Parathyroid adenoma (tissue), 2 donors: ENCODE measurements at regions not wholly inside any gene's neighbourhood (a gene's known extent, or its start where the extent isn't known, plus 50 kb on each side); places are given as distances from the start of the nearest gene placed in this dataset.

Experiments used
- H2AFZ ChIP-seq: fragments of 300-600 bp; sonication (generic); one replicate; pipeline ENCODE4 v1.7.0; 2017; ENCODE audit warnings: antibody characterized with exemption, mild to moderate bottlenecking
- H3K27ac ChIP-seq: fragments of 300-600 bp; sonication (generic); one replicate; pipeline ENCODE4 v1.7.0; 2017
- H3K27me3 ChIP-seq: fragments of 300-600 bp; sonication (generic); one replicate; pipeline ENCODE4 v1.7.0; 2017; ENCODE audit warnings: low read length; ENCODE audit not compliant: control insufficient read depth, insufficient read depth
- H3K36me3 ChIP-seq: fragments of 300-600 bp; sonication (generic); one replicate; pipeline ENCODE4 v1.7.0; 2017; ENCODE audit warnings: low read length; ENCODE audit not compliant: control insufficient read depth, insufficient read depth
- H3K4me1 ChIP-seq: fragments of 300-600 bp; sonication (generic); one replicate; pipeline ENCODE4 v1.7.0; 2017; ENCODE audit warnings: control low read depth
- H3K4me2 ChIP-seq: fragments of 300-600 bp; sonication (generic); one replicate; pipeline ENCODE4 v1.7.0; 2017; ENCODE audit warnings: low read length
- H3K4me3 ChIP-seq: fragments of 300-600 bp; sonication (generic); one replicate; pipeline ENCODE4 v1.7.0; 2017; ENCODE audit warnings: low read depth, low read length
- H3K79me2 ChIP-seq: fragments of 300-600 bp; sonication (generic); one replicate; pipeline ENCODE4 v1.7.0; 2017; ENCODE audit warnings: control low read depth
- H3K9ac ChIP-seq: fragments of 300-600 bp; sonication (generic); one replicate; pipeline ENCODE4 v1.7.0; 2017; ENCODE audit warnings: mild to moderate bottlenecking
- H3K9me3 ChIP-seq: fragments of 300-600 bp; sonication (generic); one replicate; pipeline ENCODE4 v1.7.0; 2017; ENCODE audit warnings: low read length; ENCODE audit not compliant: control insufficient read depth
- TF ChIP-seq, protein P1 (sequence below): fragments of 300-600 bp; sonication (generic); IDR thresholded peaks from one replicate; pipeline ENCODE4 v1.7.0; 2017; ENCODE audit warnings: antibody characterized with exemption, mild to moderate bottlenecking
- donor health status: primary hyperparathyroidism.

DNA sequence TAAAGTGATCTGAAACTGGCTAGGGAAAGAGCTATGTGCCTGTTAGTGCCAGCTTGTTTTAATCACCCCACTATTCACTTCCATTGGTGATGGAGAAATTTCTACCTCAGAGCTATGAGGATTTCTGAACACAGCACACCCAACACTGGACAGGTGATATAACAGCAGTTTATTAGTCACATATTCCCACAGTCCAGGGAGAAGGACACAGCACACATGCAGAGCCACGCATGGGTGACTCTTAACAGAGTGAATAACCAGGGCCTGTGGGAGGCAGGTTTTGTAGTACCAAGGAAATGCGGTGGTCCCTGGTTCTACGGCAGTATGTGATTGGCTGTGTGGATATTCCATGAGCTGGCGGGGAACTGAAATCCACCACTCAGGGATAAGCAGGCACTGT is 455.1 kb downstream of the BTG1 start:
- Histone ChIP-seq H3K27me3 (no peaks in the 10 kb centered on the region), H3K4me2 (no peak overlapping the region), H3K4me1 (no peaks in the 10 kb centered on the region), H3K36me3 (no peaks in the 10 kb centered on the region), H3K79me2 (no peaks in the 10 kb centered on the region), H3K9me3 (no peaks in the 10 kb centered on the region), H3K4me3 (no peak overlapping the region), H2AFZ (no peak overlapping the region), H3K9ac (no peak overlapping the region), H3K27ac (no peak overlapping the region)
- TF ChIP-seq, protein P1, sequence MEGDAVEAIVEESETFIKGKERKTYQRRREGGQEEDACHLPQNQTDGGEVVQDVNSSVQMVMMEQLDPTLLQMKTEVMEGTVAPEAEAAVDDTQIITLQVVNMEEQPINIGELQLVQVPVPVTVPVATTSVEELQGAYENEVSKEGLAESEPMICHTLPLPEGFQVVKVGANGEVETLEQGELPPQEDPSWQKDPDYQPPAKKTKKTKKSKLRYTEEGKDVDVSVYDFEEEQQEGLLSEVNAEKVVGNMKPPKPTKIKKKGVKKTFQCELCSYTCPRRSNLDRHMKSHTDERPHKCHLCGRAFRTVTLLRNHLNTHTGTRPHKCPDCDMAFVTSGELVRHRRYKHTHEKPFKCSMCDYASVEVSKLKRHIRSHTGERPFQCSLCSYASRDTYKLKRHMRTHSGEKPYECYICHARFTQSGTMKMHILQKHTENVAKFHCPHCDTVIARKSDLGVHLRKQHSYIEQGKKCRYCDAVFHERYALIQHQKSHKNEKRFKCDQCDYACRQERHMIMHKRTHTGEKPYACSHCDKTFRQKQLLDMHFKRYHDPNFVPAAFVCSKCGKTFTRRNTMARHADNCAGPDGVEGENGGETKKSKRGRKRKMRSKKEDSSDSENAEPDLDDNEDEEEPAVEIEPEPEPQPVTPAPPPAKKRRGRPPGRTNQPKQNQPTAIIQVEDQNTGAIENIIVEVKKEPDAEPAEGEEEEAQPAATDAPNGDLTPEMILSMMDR: no peak

DNA sequence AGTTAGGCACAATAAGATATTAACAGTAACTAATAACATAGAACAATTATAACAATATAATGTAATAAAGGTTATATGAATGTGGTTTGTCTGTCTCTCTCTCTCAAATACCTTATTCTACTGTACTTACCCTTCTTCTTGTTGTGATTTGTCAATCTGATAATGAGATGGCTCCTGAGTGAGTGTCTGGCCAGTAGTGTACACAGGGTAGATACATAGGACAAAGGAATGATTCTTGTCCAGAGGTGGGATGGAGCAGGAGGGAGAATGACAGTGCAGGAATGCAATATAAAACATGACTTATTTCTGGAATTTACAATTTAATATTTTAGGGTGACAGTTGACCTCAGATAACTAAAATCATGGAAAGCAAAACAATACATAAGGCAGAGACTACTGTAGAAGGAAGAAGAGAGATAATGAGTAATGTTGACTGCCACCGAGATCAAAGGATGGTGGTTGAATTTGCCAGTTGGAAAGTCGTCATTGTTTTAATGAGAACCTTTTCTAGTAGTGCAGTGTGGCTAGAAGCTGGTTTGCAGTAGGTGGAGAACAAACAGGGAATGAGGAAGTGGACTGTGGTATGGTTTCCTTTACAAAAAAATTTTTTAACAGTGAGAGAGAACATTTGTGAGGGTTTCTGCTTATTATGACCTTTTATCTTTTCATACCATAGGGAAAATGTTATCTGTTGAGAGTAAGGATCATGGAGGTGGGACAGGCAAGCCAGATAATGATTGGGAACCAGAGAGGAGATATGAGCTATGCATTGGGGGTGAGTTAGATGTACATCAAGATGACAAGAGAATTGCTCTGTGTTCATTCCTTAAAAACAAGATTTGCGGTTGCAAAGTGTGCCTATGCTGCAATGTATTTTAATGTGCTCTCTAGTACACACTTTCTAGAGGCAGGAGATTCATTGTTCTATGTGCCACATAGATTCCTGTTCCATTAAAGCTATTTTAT is 458.3 kb downstream of the BTG1 start:
- H3K4me2 ChIP-seq: no peak overlapping the region
- H3K9me3 ChIP-seq: no peaks in the 10 kb centered on the region
- H3K9ac ChIP-seq: no peak overlapping the region
- H3K36me3 ChIP-seq: no peaks in the 10 kb centered on the region
- TF ChIP-seq, protein P1: no peak
- H3K79me2 ChIP-seq: no peaks in the 10 kb centered on the region
- H3K4me3 ChIP-seq: no peak overlapping the region
- H3K27me3 ChIP-seq: no peaks in the 10 kb centered on the region
- no peak overlapping the region for H3K27ac ChIP-seq
- no peaks in the 10 kb centered on the region for H3K4me1 ChIP-seq
- H2AFZ ChIP-seq: no peak overlapping the region

DNA sequence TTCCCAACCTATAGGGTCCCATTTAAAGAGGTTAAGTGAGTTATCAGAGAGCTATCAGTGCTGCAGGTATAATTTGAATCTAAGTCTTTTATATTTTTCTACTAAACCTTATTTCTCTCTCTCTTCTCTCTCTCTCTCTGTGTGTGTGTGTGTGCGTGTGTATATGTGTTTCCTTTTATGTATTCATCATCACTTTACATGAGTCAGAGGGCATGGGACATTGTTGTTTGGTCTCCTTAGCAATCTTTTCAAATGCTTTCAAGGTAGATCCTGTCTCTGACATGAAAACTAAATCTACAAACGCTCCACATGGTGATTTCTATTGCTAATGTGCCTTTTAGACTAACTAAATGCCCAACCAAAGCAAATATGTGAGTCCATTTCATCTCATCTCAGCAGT is 459.7 kb downstream of the BTG1 start:
- no peak overlapping the region for H2AFZ ChIP-seq
- no peak overlapping the region for H3K27ac ChIP-seq
- H3K27me3 ChIP-seq: no peaks in the 10 kb centered on the region
- no peak overlapping the region for H3K4me2 ChIP-seq
- H3K4me3 ChIP-seq: no peak overlapping the region
- no peaks in the 10 kb centered on the region for H3K79me2 ChIP-seq
- TF ChIP-seq, protein P1: no peak
- no peaks in the 10 kb centered on the region for H3K4me1 ChIP-seq
- H3K9ac ChIP-seq: no peak overlapping the region
- no peaks in the 10 kb centered on the region for H3K36me3 ChIP-seq
- no peaks in the 10 kb centered on the region for H3K9me3 ChIP-seq

DNA sequence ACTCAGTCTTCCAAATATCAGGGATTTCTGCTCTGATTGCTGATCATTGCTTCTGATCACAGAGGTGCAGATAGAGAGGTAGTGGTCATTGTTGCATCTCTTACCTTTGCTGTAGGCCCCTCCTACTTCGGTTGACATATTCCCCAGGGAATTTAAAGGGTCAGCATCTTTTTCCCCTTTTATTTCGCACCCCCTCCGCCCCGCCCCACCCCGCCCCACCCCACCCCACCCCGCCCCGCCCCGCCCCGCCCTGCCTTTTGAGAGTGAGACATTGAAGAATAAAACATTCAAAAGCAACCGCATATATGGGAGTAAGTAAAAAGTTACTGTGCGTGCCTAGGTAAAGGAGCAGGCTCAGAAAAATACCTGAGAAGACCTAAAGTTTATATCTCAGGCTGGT is 463.9 kb downstream of the BTG1 start:
- H3K79me2 ChIP-seq: no peaks in the 10 kb centered on the region
- no peaks in the 10 kb centered on the region for H3K27me3 ChIP-seq
- H3K4me3 ChIP-seq: no peak overlapping the region
- H3K9ac ChIP-seq: no peak overlapping the region
- no peak overlapping the region for H2AFZ ChIP-seq
- no peaks in the 10 kb centered on the region for H3K9me3 ChIP-seq
- no peak overlapping the region for H3K4me2 ChIP-seq
- H3K36me3 ChIP-seq: no peaks in the 10 kb centered on the region
- no peaks in the 10 kb centered on the region for H3K4me1 ChIP-seq
- no peak overlapping the region for H3K27ac ChIP-seq
- TF ChIP-seq, protein P1: no peak

DNA sequence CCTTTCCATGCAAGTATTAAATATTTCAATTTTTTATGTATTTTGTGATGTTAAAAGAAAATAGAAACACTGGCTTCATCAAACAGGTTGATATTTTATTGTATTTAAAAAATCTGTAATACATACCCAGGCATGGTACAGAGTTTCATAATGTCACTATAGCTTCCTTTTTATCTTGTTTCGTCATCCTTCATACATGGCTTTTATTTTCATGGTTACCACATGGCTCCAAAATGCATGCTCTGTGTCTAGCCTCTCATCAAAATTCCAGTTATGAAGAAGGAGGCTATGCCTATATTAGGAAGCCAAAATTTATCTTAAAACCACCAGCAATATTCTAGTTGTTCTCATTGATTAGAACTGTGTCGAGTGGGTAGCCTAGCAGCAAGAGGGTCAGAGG is 464.8 kb downstream of the BTG1 start:
- Histone ChIP-seq H3K9me3 (no peaks in the 10 kb centered on the region), H3K9ac (no peak overlapping the region), H2AFZ (no peak overlapping the region), H3K79me2 (no peaks in the 10 kb centered on the region), H3K4me2 (no peak overlapping the region), H3K27me3 (no peaks in the 10 kb centered on the region), H3K4me3 (no peak overlapping the region), H3K27ac (no peak overlapping the region), H3K36me3 (no peaks in the 10 kb centered on the region), H3K4me1 (no peaks in the 10 kb centered on the region)
- TF ChIP-seq, protein P1: no peak
